Fibroblast of skin of right biceps (primary cell): ENCODE measurements at regions not wholly inside any gene's neighbourhood (a gene's known extent, or its start where the extent isn't known, plus 50 kb on each side); places are given as distances from the start of the nearest gene placed in this dataset.
"Not testable (repeated sequence)": the region's sequence is repeated elsewhere in the genome, so short reads cannot be mapped to it uniquely, and the experiment has no call there.

Experiments
- DNase-seq: peaks from one replicate; pipeline ENCODE4 v3.0.0-alpha.2; 2013

DNA sequence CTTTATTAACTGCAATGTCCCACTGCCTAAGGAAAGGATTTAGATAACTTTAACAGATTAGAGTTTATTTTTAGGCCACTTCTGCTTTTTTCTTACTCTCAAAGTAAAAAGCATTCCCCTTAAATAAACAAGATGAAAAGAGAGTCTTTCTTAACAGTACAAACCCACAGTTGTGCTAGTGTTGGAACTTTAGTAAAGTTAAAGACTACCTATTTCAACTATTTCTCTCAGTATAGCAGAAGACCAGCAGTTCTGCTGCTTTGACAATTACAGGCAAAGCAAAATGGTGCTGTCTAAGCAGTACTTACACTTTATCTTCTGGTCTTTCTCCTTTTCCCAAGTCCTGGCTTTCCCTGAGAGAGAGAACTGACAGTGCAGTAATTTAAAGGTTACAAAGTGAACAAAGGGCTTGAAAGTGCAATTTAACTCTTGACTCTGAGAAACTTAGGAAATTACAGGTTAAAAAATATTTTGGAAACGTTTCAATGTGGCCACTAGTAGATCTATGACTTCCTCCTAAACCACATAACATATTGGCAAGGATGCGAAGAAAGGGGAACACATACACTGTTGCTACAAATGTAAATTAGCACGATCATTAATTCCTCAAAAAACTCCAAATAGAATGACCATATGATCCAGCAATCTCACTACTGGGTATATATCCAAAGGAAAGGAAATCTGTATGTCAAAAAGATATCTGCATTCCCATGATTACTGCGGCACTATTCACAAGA lies 135.4 kb upstream of the POGK start:
- no peak for DNase-seq

DNA sequence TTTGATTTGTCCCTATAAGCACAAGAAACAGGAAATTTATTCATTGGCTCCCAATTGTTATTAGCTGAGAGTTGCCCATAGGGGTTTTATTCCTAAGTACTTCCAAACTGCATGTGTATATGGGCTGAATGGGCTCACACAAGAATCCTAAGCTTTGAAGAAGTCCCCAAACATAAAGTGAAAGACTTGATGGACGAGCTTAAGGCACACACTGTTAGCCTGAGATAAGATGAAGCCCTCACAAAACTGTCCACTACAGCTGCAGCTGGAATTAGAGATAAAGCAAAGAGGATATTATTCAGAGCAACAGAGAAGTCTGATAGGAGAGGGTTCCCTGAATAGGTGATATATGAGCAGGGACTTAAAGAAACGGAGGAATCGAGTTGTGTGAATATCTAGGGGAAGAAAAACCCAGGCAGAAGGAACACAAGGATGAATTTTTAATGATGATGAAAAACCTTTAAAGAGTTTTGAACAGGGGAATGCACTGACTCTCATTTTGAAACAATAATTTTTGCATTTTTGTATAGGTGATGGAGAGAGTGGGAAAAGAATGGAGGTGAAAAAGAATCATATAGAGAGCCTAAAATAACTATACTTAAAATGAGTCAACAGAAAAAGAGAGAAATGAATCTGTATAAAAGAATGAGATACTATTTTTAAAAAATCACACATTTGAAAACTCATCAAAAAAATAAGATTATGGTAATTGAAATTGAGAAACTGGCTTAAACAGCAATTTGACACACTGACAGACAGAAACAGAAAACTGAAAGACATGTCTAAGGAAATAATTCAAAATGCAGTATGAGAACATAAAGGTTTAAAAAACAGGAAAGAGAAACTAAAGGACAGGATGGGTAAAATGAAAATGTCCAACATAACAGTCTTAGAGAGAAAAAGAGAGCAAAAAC lies 133.6 kb upstream of the POGK start:
- no peak for DNase-seq

DNA sequence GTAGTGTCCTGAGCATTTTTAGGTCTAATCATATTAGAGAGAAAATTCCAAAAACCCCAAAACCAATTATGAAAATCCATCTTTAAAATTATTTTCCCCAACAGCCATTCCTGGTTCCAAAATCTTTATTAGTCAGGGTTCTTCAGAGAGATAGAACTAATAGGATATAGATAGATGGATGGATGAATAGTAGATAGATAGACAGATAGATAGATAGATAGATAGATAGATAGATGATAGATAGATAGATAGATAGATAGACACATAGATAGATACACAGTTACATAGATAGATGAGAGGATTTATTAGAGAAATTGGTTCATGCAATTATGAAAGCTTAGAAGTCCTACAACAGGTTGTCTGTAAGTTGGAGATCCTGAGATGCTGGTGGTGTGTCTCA lies 122.7 kb upstream of the POGK start:
- no peak for DNase-seq

- peak; percentile 2 for DNase-seq
These were observed 118.1 kb upstream of the POGK start for GRCh38 chr1:166721145-166721544.

- no peak for DNase-seq
These were observed 108.9 kb upstream of the POGK start for GRCh38 chr1:166730299-166730888.

DNA sequence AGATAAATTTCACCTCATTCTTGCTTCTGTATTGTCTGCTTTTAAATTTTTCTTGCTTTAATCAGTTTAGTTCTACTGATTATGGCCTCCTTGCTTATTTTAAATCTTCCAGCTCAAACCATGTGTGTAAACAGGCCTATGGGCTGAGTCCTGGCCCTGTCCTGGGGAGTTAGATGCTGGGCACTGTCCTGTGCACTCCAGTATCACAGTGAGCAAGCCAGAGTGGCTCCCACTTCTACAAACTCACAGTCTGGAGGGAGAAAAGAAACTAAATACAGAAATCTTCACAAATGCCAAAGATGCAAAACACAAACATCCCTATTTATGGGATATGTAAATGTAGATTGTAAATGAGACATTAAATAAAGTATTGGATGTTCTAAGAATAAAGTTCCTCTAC lies 101.1 kb upstream of the POGK start:
- DNase-seq = no peak

- no peak for DNase-seq
These were observed 100.4 kb upstream of the POGK start for GRCh38 chr1:166738873-166739272.

DNA sequence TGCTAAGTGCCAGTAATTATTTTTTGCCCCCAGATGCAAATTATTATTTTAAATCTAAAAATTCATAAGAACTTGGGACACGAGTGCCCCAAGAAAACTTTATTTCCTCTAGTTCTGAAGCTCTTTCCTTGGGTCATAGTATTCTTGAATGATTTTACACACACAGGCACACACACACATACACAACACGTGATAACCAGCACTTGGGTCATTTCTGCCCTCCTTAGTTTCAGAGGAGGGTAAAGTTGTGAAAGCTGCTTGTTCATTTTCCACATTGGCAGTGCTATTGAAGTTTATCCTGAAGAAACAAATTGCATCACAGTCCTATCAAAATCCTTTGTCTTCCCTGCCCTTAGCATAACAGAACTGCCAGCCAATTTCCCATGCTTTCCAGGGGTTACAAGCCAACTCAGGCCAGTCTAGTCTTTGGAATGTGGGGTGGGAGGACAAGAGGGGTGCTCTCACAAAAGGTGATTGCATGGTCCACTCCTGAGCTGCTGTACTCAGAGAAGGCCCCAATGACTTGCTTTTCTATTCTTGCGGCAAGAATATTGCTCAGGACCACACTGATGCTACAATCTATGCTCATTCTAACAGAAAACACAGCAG lies 98.5 kb upstream of the POGK start:
- no peak for DNase-seq

GRCh38 chr1:166763318-166763717 lies 76.0 kb upstream of the POGK start:
- DNase-seq = no peak

DNA sequence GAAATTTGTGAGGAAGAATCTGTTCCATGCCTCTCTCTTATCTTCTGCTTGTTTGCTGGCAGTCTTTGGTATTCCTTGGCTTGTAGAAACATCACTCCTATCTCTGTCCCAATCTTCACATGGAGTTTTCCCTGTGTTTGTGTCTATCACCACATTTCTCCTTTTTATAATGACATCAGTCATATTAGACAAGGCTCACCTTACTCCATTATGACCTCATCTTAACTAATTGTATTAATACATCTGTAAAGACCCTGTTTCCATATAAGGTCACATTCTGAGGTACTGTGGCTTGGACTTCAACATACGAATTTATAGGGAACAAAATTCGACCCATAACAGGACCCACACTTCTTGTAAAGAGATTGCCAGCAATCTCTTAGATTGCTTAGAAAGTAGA lies 72.3 kb upstream of the POGK start:
- DNase-seq = no peak

DNA sequence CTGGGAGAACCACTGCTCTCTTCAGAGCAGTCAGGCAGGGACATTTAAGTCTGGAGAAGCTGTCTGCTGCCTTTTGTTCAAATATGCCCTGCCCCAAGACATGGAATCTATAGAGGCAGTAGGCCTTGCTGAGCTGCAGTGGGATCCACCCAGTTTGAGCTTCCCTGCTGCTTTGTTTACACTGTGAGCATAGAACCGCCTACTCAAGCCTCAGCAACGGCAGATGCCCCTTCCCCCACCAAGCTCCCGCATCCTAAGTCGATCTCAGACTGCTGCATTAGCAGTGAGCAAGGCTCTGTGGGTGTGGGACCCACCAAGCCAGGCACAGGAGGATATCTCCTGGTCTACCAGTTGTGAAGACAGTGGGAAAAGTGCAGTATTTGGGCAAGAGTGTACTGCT lies 54.6 kb upstream of the POGK start:
- not testable (repeated sequence) for DNase-seq

DNA sequence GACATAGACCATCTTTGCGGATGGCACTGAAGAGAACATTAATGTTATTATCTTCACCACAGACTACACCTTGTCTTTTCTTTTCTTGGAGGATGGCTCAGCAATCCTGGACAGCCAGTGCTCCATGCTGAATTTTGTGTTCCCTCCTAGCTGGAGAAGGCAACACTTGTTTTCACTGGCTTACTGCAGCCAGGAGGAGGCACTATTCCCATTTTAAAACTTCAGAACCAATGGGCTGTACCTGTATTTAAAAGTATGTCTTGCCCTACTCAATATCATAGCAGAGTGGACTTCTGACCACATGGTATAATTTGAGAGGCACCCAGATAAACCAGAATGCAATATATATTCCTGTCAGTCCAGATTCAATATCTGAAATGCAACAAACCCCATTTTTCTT lies 53.3 kb upstream of the POGK start:
- DNase-seq = no peak

GRCh38 chr1:166789286-166789685 lies 50.0 kb upstream of the POGK start:
- DNase-seq = no peak
